Chondrocyte (in vitro differentiated cells): ENCODE measurements at regions not wholly inside any gene's neighbourhood (a gene's known extent, or its start where the extent isn't known, plus 50 kb on each side); places are given as distances from the start of the nearest gene placed in this dataset.

ENCODE experiments used
- DNase-seq: peaks from one replicate; pipeline ENCODE4 v3.0.0; 2021; ENCODE audit warnings: mixed read lengths, low spot score
- H3K27ac Mint-ChIP-seq: one replicate; pipeline ENCODE4 v1.8.0; 2021; ENCODE audit warnings: mild to moderate bottlenecking, moderate library complexity, mixed read lengths; ENCODE audit not compliant: unreplicated experiment
- H3K27me3 Mint-ChIP-seq: 2 replicates; pipeline ENCODE4 v1.8.0; 2021; ENCODE audit warnings: low read depth, mixed read lengths
- H3K36me3 Mint-ChIP-seq: 2 replicates; pipeline ENCODE4 v1.8.0; 2021; ENCODE audit warnings: low read depth, mixed read lengths
- H3K4me1 Mint-ChIP-seq: 2 replicates; pipeline ENCODE4 v1.8.0; 2021; ENCODE audit warnings: low read depth, mild to moderate bottlenecking, mixed read lengths
- H3K4me3 Mint-ChIP-seq: one replicate; pipeline ENCODE4 v1.8.0; 2021; ENCODE audit warnings: mild to moderate bottlenecking, moderate library complexity, mixed read lengths; ENCODE audit not compliant: unreplicated experiment
- H3K9me3 Mint-ChIP-seq: 2 replicates; pipeline ENCODE4 v1.8.0; 2021; ENCODE audit warnings: low read depth, mixed read lengths
- CTCF ChIP-seq: fragments of 200-600 bp; sonication (generic); IDR thresholded peaks from 2 replicates; pipeline ENCODE4 v1.5.0; 2021; ENCODE audit warnings: antibody characterized with exemption, mild to moderate bottlenecking, moderate library complexity

- H3K4me3 Mint-ChIP-seq = no peak overlapping the region
- no peak for DNase-seq
- H3K4me1 Mint-ChIP-seq = no peaks in the 10 kb centered on the region
- H3K27ac Mint-ChIP-seq = no peak overlapping the region
- H3K36me3 Mint-ChIP-seq = peaks cover 2% of the 10 kb centered on the region
- H3K9me3 Mint-ChIP-seq = no peaks in the 10 kb centered on the region
- no peak for TF ChIP-seq CTCF
- H3K27me3 Mint-ChIP-seq = peaks cover 24% of the 10 kb centered on the region
These were observed 76.1 kb upstream of the RAB27B start for GRCh38 chr18:54752185-54752584.

- peaks cover 5% of the 10 kb centered on the region for H3K9me3 Mint-ChIP-seq
- no peak overlapping the region for H3K4me3 Mint-ChIP-seq
- H3K36me3 Mint-ChIP-seq = peaks cover 3% of the 10 kb centered on the region
- no peak overlapping the region for H3K27ac Mint-ChIP-seq
- DNase-seq = no peak
- H3K27me3 Mint-ChIP-seq = peaks cover 25% of the 10 kb centered on the region
- TF ChIP-seq CTCF = no peak
- H3K4me1 Mint-ChIP-seq = no peaks in the 10 kb centered on the region
These were observed 72.8 kb upstream of the RAB27B start for GRCh38 chr18:54755456-54755855.

GRCh38 chr18:54762386-54762785 lies 65.9 kb upstream of the RAB27B start:
- peaks cover 4% of the 10 kb centered on the region for H3K4me1 Mint-ChIP-seq
- H3K27me3 Mint-ChIP-seq = peaks cover 33% of the 10 kb centered on the region
- TF ChIP-seq CTCF = no peak
- no peak for DNase-seq
- H3K9me3 Mint-ChIP-seq = peaks cover 8% of the 10 kb centered on the region
- H3K36me3 Mint-ChIP-seq = peaks cover 4% of the 10 kb centered on the region
- H3K27ac Mint-ChIP-seq = no peak overlapping the region
- no peak overlapping the region for H3K4me3 Mint-ChIP-seq

GRCh38 chr18:54764786-54765185 lies 63.5 kb upstream of the RAB27B start:
- Mint-ChIP-seq H3K4me1 (peaks cover 4% of the 10 kb centered on the region), H3K27ac (no peak overlapping the region)

GRCh38 chr18:54765636-54766375 lies 62.5 kb upstream of the RAB27B start:
- peaks cover 1% of the 10 kb centered on the region for H3K36me3 Mint-ChIP-seq
- H3K9me3 Mint-ChIP-seq = no peaks in the 10 kb centered on the region
- DNase-seq = no peak
- TF ChIP-seq CTCF = no peak
- peaks cover 4% of the 10 kb centered on the region for H3K4me1 Mint-ChIP-seq
- peaks cover 33% of the 10 kb centered on the region for H3K27me3 Mint-ChIP-seq
- H3K27ac Mint-ChIP-seq = no peak overlapping the region
- no peak overlapping the region for H3K4me3 Mint-ChIP-seq

More at GRCh38 chr18:54764786-54765185, 63.5 kb upstream of the RAB27B start:
- Mint-ChIP-seq H3K9me3 (peaks cover 8% of the 10 kb centered on the region), H3K36me3 (peaks cover 4% of the 10 kb centered on the region), H3K27me3 (peaks cover 37% of the 10 kb centered on the region), H3K4me3 (no peak overlapping the region)
- TF ChIP-seq CTCF = no peak
- no peak for DNase-seq
